ENCODE measurements at regions not wholly inside any gene's neighbourhood (a gene's known extent, or its start where the extent isn't known, plus 50 kb on each side); places are given as distances from the start of the nearest gene placed in this dataset.

- DNase-seq: no peak
Measured at GRCh38 chr6:139586273-139586672, 211.8 kb upstream of the CITED2 start.

- DNase-seq: no peak
Measured at GRCh38 chr6:139584599-139584998, 210.2 kb upstream of the CITED2 start.

- DNase-seq: no peak
Measured at GRCh38 chr6:139583420-139583819, 209.0 kb upstream of the CITED2 start.

GRCh38 chr6:139582956-139583355, 208.5 kb upstream of the CITED2 start:
- no peak for DNase-seq

- no peak for DNase-seq
Measured at GRCh38 chr6:139581485-139581865, 207.0 kb upstream of the CITED2 start.

GRCh38 chr6:139580592-139581484, 206.4 kb upstream of the CITED2 start:
- DNase-seq: no peak

GRCh38 chr6:139577763-139578604, 203.5 kb upstream of the CITED2 start:
- no peak for DNase-seq

- no peak for DNase-seq
Measured at GRCh38 chr6:139577124-139577762, 202.8 kb upstream of the CITED2 start.

- no peak for DNase-seq
Measured at GRCh38 chr6:139572001-139572400, 197.6 kb upstream of the CITED2 start.

GRCh38 chr6:139570166-139570565, 195.7 kb upstream of the CITED2 start:
- no peak for DNase-seq

- DNase-seq: no peak
Measured at GRCh38 chr6:139569566-139569965, 195.1 kb upstream of the CITED2 start.

- no peak for DNase-seq
Measured at GRCh38 chr6:139568956-139569538, 194.6 kb upstream of the CITED2 start.

- DNase-seq: no peak
Measured at GRCh38 chr6:139568151-139568955, 193.9 kb upstream of the CITED2 start.

GRCh38 chr6:139567095-139567494, 192.6 kb upstream of the CITED2 start:
- DNase-seq: no peak

GRCh38 chr6:139565591-139565990, 191.1 kb upstream of the CITED2 start:
- no peak for DNase-seq

- DNase-seq: no peak
Measured at GRCh38 chr6:139557547-139557946, 183.1 kb upstream of the CITED2 start.

GRCh38 chr6:139556532-139556931, 182.1 kb upstream of the CITED2 start:
- DNase-seq: no peak

- no peak for DNase-seq
Measured at GRCh38 chr6:139553916-139554315, 179.5 kb upstream of the CITED2 start.

- no peak for DNase-seq
Measured at GRCh38 chr6:139551376-139551775, 176.9 kb upstream of the CITED2 start.

- DNase-seq: no peak
Measured at GRCh38 chr6:139550361-139550760, 175.9 kb upstream of the CITED2 start.

GRCh38 chr6:139549561-139550070, 175.2 kb upstream of the CITED2 start:
- no peak for DNase-seq

- DNase-seq: no peak
Measured at GRCh38 chr6:139547804-139548203, 173.4 kb upstream of the CITED2 start.
